ENCODE measurements at regions not wholly inside any gene's neighbourhood (a gene's known extent, or its start where the extent isn't known, plus 50 kb on each side); places are given as distances from the start of the nearest gene placed in this dataset.
A peak's percentile ranks its signal among the peaks of the same experiment; 100 is the strongest.
"Not testable (repeated sequence)": the region's sequence is repeated elsewhere in the genome, so short reads cannot be mapped to it uniquely, and the experiment has no call there.

DNA sequence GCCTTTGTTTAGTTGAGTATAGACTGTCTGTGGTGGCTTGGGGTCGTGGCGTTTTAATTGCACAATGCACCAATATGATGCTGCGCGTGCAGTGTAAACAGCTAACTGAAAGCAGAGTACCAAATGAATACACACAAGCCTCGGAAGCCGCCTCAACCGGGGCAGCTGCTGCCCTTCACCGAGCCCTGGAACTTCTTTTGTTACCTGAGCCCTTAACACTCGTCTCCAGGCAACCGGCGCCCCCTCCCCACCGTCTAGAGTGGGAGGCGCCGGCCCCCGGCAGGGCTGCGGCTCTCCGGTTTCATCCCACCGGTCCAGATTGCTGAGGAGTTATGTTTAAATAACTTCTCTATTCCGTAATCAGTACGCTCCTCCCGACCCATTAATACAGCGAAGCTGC is 173.2 kb upstream of the TBL1X start:
- intact Hi-C loops (cut with DNase I; ENCODE audit: low total_unique reads) = no loop called here
- TF ChIP-seq, protein P1, sequence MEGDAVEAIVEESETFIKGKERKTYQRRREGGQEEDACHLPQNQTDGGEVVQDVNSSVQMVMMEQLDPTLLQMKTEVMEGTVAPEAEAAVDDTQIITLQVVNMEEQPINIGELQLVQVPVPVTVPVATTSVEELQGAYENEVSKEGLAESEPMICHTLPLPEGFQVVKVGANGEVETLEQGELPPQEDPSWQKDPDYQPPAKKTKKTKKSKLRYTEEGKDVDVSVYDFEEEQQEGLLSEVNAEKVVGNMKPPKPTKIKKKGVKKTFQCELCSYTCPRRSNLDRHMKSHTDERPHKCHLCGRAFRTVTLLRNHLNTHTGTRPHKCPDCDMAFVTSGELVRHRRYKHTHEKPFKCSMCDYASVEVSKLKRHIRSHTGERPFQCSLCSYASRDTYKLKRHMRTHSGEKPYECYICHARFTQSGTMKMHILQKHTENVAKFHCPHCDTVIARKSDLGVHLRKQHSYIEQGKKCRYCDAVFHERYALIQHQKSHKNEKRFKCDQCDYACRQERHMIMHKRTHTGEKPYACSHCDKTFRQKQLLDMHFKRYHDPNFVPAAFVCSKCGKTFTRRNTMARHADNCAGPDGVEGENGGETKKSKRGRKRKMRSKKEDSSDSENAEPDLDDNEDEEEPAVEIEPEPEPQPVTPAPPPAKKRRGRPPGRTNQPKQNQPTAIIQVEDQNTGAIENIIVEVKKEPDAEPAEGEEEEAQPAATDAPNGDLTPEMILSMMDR (IDR thresholded peaks at IDR 0.05) = no peak
- TF ChIP-seq POLR2A (IDR thresholded peaks at IDR 0.05) = no peak
- no peaks in the 10 kb centered on the region for H3K36me3 ChIP-seq (ENCODE audit: low read depth, missing control alignments)
- no peaks in the 10 kb centered on the region for H3K9me3 ChIP-seq
- WGBS, 2 donors = 26 to 28% methylated on average over 13 to 22 of the region's 22 CpGs
- no peaks in the 10 kb centered on the region for H3K27me3 ChIP-seq
- H3K4me3 ChIP-seq = no peak overlapping the region
- no peak overlapping the region for H3K27ac ChIP-seq
- DNase-seq = peak; percentile 14
- no peaks in the 10 kb centered on the region for H3K4me1 ChIP-seq

DNA sequence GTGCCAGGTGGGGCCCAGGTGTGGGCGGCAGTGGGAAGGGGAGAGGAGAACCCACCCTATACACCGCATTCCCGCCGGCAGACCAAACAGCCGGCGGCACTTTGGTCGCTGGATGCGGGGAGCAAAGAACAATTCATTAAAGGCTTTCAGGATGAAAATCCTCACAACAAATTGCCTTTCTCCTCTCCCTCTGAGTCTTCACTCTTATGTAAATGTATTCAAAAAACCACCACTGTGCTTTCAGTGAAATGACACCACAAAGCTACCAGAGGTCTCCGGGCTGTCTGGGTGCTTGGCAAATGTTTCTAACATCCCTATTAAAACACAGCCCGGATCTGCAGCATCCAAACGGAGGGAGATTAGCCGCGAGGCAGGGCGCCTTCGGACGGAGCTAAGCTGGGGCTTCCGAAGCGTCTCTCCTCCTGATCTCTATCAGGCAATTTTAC is 171.8 kb upstream of the TBL1X start:
- Histone ChIP-seq H3K4me3 (no peak overlapping the region), H3K27me3 (no peaks in the 10 kb centered on the region), H3K4me1 (no peaks in the 10 kb centered on the region), H3K27ac (no peak overlapping the region), H3K36me3 (ENCODE audit: low read depth, missing control alignments) (no peaks in the 10 kb centered on the region), H3K9me3 (no peaks in the 10 kb centered on the region)
- intact Hi-C loops (cut with DNase I; ENCODE audit: low total_unique reads) = no loop called here
- WGBS, 2 donors = 28 to 49% methylated on average over 11 to 18 of the region's 18 CpGs
- TF ChIP-seq POLR2A (IDR thresholded peaks at IDR 0.05) = no peak
- TF ChIP-seq, protein P1 (IDR thresholded peaks at IDR 0.05) = no peak
- no peak for DNase-seq

DNA sequence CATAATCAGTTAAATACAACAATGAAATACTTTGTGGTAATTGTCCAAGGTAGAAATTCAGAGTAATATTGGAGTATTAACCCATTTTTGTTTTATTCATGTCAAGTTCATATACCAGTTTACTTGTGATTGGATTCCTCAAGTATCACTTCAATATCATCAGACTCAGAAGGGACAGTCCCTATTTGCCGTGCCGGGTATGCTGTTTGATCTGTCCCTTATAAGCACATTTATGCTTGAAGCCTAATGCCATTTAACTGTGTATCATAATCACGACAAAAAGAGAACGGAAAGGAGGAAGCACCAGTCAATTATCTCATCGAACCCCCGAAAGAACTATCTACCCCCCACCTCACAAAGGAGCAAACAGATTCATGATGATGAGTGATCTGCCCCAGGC is 171.0 kb upstream of the TBL1X start:
- Histone ChIP-seq H3K9me3 (no peaks in the 10 kb centered on the region), H3K27ac (no peak overlapping the region), H3K36me3 (ENCODE audit: low read depth, missing control alignments) (no peaks in the 10 kb centered on the region), H3K4me3 (no peak overlapping the region), H3K27me3 (no peaks in the 10 kb centered on the region), H3K4me1 (no peaks in the 10 kb centered on the region)
- TF ChIP-seq, protein P1 (IDR thresholded peaks at IDR 0.05) = no peak
- no peak for TF ChIP-seq POLR2A (IDR thresholded peaks at IDR 0.05)
- WGBS, 2 donors = 78 to 82% methylated on average over 6 of the region's 6 CpGs
- no peak for DNase-seq
- intact Hi-C loops (cut with DNase I; ENCODE audit: low total_unique reads) = no loop called here

DNA sequence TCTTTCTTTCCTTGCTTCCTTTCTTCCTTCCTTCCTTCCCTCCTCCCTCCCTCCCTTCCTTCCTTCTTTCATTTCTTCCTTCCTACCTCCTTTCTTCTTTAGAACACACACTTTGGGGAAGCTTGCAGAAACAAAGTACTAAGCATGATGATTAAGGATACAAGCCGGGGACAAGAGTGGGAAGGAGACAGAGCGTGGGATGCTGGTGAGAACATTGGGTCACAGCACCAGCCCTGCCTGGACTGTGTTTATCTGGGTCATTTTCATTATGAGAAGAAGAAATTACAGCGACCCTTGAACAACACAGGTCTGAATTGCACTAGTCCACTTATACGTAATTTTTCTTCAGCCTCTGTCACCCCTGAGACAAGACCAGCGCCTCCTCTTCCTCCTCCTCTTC is 169.3 kb upstream of the TBL1X start:
- no peak for DNase-seq
- Histone ChIP-seq H3K27ac (no peak overlapping the region), H3K36me3 (ENCODE audit: low read depth, missing control alignments) (no peaks in the 10 kb centered on the region), H3K4me3 (no peak overlapping the region), H3K27me3 (no peaks in the 10 kb centered on the region), H3K9me3 (no peaks in the 10 kb centered on the region), H3K4me1 (no peaks in the 10 kb centered on the region)
- intact Hi-C loops (cut with DNase I; ENCODE audit: low total_unique reads) = no loop called here
- 65 to 69% methylated on average over 2 to 5 of the region's 5 CpGs for WGBS, 2 donors
- TF ChIP-seq, protein P1 (IDR thresholded peaks at IDR 0.05) = no peak
- no peak for TF ChIP-seq POLR2A (IDR thresholded peaks at IDR 0.05)

DNA sequence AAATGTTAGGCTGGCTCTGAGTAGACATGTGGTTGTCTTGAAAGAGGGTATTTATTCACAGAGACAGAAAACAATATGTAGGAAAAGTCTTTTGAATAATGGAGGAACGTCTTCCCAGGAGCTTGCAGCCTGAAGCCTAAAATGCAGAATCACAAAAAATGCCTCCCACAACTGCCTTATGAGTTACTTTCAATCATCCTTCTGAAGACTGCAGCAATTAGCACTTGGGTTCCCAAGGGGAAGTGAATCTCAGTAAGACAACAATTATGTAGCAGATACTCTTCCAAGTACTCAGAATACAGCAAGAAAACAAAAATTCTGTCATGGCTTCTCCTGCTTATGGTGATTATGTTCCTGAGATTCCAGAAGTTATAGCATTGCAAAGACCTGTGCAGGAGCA is 166.6 kb upstream of the TBL1X start:
- DNase-seq = no peak
- Histone ChIP-seq H3K36me3 (ENCODE audit: low read depth, missing control alignments) (no peaks in the 10 kb centered on the region), H3K27me3 (no peaks in the 10 kb centered on the region), H3K9me3 (no peaks in the 10 kb centered on the region), H3K4me1 (no peaks in the 10 kb centered on the region), H3K27ac (no peak overlapping the region), H3K4me3 (no peak overlapping the region)
- 70 to 75% methylated on average over 1 of the region's 1 CpG for WGBS, 2 donors
- intact Hi-C loops (cut with DNase I; ENCODE audit: low total_unique reads) = no loop called here
- TF ChIP-seq, protein P1 (IDR thresholded peaks at IDR 0.05) = no peak

DNA sequence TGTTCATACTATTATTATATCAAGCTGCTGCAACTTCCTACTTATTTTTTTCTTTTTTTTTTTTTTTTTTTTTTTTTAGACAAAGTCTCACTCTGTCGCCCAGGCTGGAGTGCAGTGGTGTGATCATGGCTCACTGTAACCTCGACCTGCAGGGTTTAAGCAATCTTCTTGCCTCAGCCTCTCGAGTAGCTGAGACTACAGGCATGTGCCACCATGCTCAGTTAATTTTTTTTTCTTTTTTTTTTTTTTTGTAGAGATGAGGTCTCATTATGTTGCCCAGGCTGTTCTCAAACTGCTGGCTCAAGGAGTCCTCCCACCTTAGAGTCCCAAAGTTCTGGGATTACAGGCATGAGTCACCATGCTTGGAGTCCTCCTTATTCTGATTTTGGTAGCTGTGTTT is 165.2 kb upstream of the TBL1X start:
- intact Hi-C loops (cut with DNase I; ENCODE audit: low total_unique reads); H3K9me3 ChIP-seq; H3K4me3 ChIP-seq; H3K36me3 ChIP-seq (ENCODE audit: low read depth, missing control alignments); H3K4me1 ChIP-seq; DNase-seq; H3K27ac ChIP-seq; H3K27me3 ChIP-seq: not testable (repeated sequence)
- WGBS, 2 donors = 72 to 90% methylated on average over 2 of the region's 3 CpGs
